Hematopoietic multipotent progenitor cell (in vitro differentiated cells): ENCODE measurements at regions not wholly inside any gene's neighbourhood (a gene's known extent, or its start where the extent isn't known, plus 50 kb on each side); places are given as distances from the start of the nearest gene placed in this dataset.
"Not testable (repeated sequence)": the region's sequence is repeated elsewhere in the genome, so short reads cannot be mapped to it uniquely, and the experiment has no call there.

Experiments
- DNase-seq, 3 donors: peaks; one replicate each; pipeline ENCODE4 v3.0.0-alpha.2; 2011 to 2015; ENCODE audit warnings: low read depth in 2 of 3, low spot score in 2 of 3

- DNase-seq = no peak
Observed at GRCh38 chrX:143455046-143455445, 62.2 kb downstream of the SPANXN3 start.

GRCh38 chrX:143437439-143437838 lies 79.8 kb downstream of the SPANXN3 start:
- peak in 2 of 3 donors; percentile 3 to 23 for DNase-seq

GRCh38 chrX:143435916-143436315 lies 81.4 kb downstream of the SPANXN3 start:
- DNase-seq = no peak

- no peak for DNase-seq
Observed at GRCh38 chrX:143429811-143430210, 87.5 kb downstream of the SPANXN3 start.

GRCh38 chrX:143429131-143429530 lies 88.1 kb downstream of the SPANXN3 start:
- DNase-seq = no peak

GRCh38 chrX:143401160-143401559 lies 116.1 kb downstream of the SPANXN3 start:
- no peak for DNase-seq

GRCh38 chrX:143378851-143379250 lies 138.4 kb downstream of the SPANXN3 start:
- DNase-seq = no peak

GRCh38 chrX:143363419-143363818 lies 153.9 kb downstream of the SPANXN3 start:
- no peak for DNase-seq

GRCh38 chrX:143340190-143340589 lies 177.1 kb downstream of the SPANXN3 start:
- no peak for DNase-seq

GRCh38 chrX:143336261-143336660 lies 181.0 kb downstream of the SPANXN3 start:
- no peak for DNase-seq

GRCh38 chrX:143319526-143319925 lies 197.7 kb downstream of the SPANXN3 start:
- no peak for DNase-seq

GRCh38 chrX:143318857-143319256 lies 198.4 kb downstream of the SPANXN3 start:
- not testable (repeated sequence) for DNase-seq

- DNase-seq = no peak
Observed at GRCh38 chrX:143306991-143307937, 210.0 kb downstream of the SPANXN3 start.

GRCh38 chrX:143304518-143304917 lies 212.8 kb downstream of the SPANXN3 start:
- no peak for DNase-seq

GRCh38 chrX:143304025-143304424 lies 213.2 kb downstream of the SPANXN3 start:
- DNase-seq = no peak

- DNase-seq = no peak
Observed at GRCh38 chrX:143298663-143299241, 218.5 kb downstream of the SPANXN3 start.

GRCh38 chrX:143296521-143296920 lies 220.8 kb downstream of the SPANXN3 start:
- no peak for DNase-seq

GRCh38 chrX:143287236-143287635 lies 230.0 kb downstream of the SPANXN3 start:
- DNase-seq = no peak

GRCh38 chrX:143270317-143270716 lies 244.6 kb downstream of the SPANXN4 start:
- no peak for DNase-seq

GRCh38 chrX:143244593-143244992 lies 218.9 kb downstream of the SPANXN4 start:
- not testable (repeated sequence) for DNase-seq

GRCh38 chrX:143240658-143241057 lies 214.9 kb downstream of the SPANXN4 start:
- no peak for DNase-seq

- no peak for DNase-seq
Observed at GRCh38 chrX:143231492-143231891, 205.8 kb downstream of the SPANXN4 start.
